Gastrocnemius medialis (tissue), 4 donors: ENCODE measurements at regions not wholly inside any gene's neighbourhood (a gene's known extent, or its start where the extent isn't known, plus 50 kb on each side); places are given as distances from the start of the nearest gene placed in this dataset.

Experiments
- ATAC-seq, 2 donors: fragments of 150-250 bp; one replicate each; pipeline ENCODE4 v1.9.1; 2016
- DNase-seq, 2 donors: peaks; one replicate each; pipeline ENCODE4 v3.0.0-alpha.2; 2019
- H3K27ac ChIP-seq, 4 donors: fragments of 200-600 bp; sonication (generic); 1 replicate in 1 of 4; 2 replicates in 3 of 4; pipeline ENCODE4 v1.5.1; 2016 to 2018; ENCODE audit warnings: mild to moderate bottlenecking in 2 of 4, moderate library complexity in 1 of 4
- H3K27me3 ChIP-seq, 3 donors: fragments of 200-600 bp; sonication (generic) in 2 of 3; 1 replicate in 1 of 3; 2 replicates in 2 of 3; pipeline versions ENCODE4 v1.5.1 to v1.6.0; 2016 to 2019; ENCODE audit warnings: mild to moderate bottlenecking in 1 of 3, moderate library complexity in 1 of 3
- H3K36me3 ChIP-seq, 2 donors: fragments of 200-600 bp; sonication (generic) in 1 of 2; one replicate each; pipeline ENCODE4 v1.5.1; 2017 to 2018
- H3K4me1 ChIP-seq, 2 donors: fragments of 200-600 bp; sonication (generic) in 1 of 2; one replicate each; pipeline ENCODE4 v1.5.1; 2016 to 2017; ENCODE audit warnings: mild to moderate bottlenecking in 2 of 2
- H3K4me3 ChIP-seq, 4 donors: fragments of 200-600 bp; sonication (generic) in 3 of 4; 1 replicate in 1 of 4; 2 replicates in 3 of 4; pipeline ENCODE4 v1.5.1; 2016 to 2019; ENCODE audit warnings: mild to moderate bottlenecking in 2 of 4
- H3K9me3 ChIP-seq, 3 donors: fragments of 200-600 bp; sonication (generic) in 2 of 3; 1 replicate in 1 of 3; 2 replicates in 2 of 3; pipeline ENCODE4 v1.5.1; 2016 to 2019
- CTCF ChIP-seq, 5 experiments: fragments of 450-650 bp in 3 of 5; fragments of 200-600 bp in 2 of 5; sonication (generic) in 2 of 5; IDR thresholded peaks in 4 of 5; conservative IDR thresholded peaks in 1 of 5; 1 replicate in 4 of 5; 2 replicates in 1 of 5; pipeline ENCODE4 v1.5.1; 2016 to 2019; ENCODE audit warnings: antibody characterized with exemption in 5 of 5, mild to moderate bottlenecking in 3 of 5, moderate library complexity in 3 of 5
- POLR2A ChIP-seq, 2 donors: fragments of 450-650 bp; IDR thresholded peaks; one replicate each; pipeline ENCODE4 v1.6.1; 2017; ENCODE audit warnings: antibody characterized with exemption in 2 of 2, mild to moderate bottlenecking in 2 of 2, moderate library complexity in 2 of 2
- in situ Hi-C, 4 donors: fragments of 200-750 bp; cut with MboI; loops; one replicate each; pipeline versions ENCODE4 v1.15.0 to v1.8.0; 2017; ENCODE audit warnings: low sequenced_read_pairs in 4 of 4
- intact Hi-C: fragments of 100-400 bp; cut with DNase I; formaldehyde crosslinking; loops from one replicate; pipeline ENCODE4 v1.15.1; 2023; ENCODE audit warnings: low total_unique reads

- H3K36me3 ChIP-seq: no peaks in the 10 kb centered on the region
- DNase-seq (no peak), ATAC-seq (no peak)
- H3K27ac ChIP-seq: no peak overlapping the region
- H3K27me3 ChIP-seq: no peaks in the 10 kb centered on the region
- in situ Hi-C loops: no loop called here
- no peaks in the 10 kb centered on the region for H3K4me1 ChIP-seq
- intact Hi-C loops: no loop called here
- TF ChIP-seq CTCF (IDR thresholded peaks at IDR 0.05 in 4 of 5, conservative IDR thresholded peaks at IDR 0.05 in 1 of 5) (no peak), POLR2A (IDR thresholded peaks at IDR 0.05) (no peak)
- no peaks in the 10 kb centered on the region for H3K9me3 ChIP-seq
- no peak overlapping the region for H3K4me3 ChIP-seq
These were observed 288.4 kb downstream of the MTRR start for GRCh38 chr5:8157320-8157822.

DNA sequence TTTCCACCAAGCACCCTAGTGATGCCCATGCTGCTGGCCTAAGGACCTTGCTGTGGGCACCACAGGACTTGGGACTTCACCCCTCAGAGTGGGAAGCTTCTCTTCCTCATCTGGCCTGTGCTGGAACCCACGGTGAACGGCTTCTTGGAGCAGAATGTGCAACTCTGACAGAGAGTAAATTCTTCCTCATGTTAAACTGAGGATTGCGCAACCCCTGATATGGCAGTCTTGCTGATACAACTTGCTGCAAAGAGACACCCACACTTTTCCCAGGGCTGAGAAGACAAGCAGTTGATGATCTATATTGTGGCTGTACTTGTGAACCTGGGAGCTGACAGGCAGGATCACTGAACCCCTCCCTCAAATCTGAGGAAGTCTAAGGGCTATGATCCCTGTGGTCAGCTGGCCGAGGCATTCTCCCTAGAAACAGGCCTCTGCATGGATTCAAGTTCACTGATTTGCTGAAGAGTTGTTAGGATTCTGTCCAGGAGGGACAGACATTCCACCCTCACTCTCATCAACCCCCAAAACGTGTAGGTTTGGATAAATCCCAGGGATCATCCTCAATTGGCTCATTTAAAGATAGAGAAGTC lies 307.2 kb downstream of the MTRR start:
- intact Hi-C loops (no loop called here), in situ Hi-C loops (no loop called here)
- TF ChIP-seq CTCF (IDR thresholded peaks at IDR 0.05 in 4 of 5, conservative IDR thresholded peaks at IDR 0.05 in 1 of 5): no peak
- TF ChIP-seq POLR2A (IDR thresholded peaks at IDR 0.05): no peak
- Histone ChIP-seq H3K36me3 (no peaks in the 10 kb centered on the region), H3K27me3 (no peaks in the 10 kb centered on the region), H3K4me1 (no peaks in the 10 kb centered on the region), H3K9me3 (no peaks in the 10 kb centered on the region), H3K27ac (no peak overlapping the region), H3K4me3 (no peak overlapping the region)
- ATAC-seq (no peak), DNase-seq (no peak)

DNA sequence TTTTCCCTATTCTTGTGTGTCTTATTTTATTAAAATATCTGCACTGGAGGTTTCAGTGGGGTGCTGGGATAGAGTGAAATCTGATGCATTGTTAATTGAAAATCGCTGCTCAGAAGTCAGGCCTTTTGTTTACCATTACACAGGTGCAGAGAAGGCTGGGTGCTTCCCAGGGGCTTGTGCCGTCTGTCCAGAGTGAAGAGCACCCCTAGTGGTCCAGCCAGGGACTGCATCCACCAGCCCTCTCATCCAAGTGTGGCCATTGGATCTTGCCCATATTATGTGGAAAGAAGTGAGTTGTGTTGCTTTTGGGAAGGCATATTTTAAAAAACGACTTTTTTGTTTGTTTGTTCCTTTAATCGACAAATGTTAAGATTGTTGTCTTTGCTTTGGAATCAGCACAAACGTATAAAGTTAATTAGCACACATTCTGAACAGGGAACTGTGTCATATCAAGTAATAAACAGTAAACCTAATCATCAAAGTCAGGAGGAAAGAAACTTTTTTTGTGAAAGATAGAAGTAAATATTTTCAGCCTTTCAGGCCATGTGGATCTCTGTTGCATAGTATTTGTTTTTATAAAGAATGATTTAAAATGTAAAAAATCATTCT lies 315.6 kb downstream of the MTRR start:
- TF ChIP-seq CTCF (IDR thresholded peaks at IDR 0.05 in 4 of 5, conservative IDR thresholded peaks at IDR 0.05 in 1 of 5): peak in 2 of 5 experiments; percentile 30 to 54
- no peak for TF ChIP-seq POLR2A (IDR thresholded peaks at IDR 0.05)
- in situ Hi-C loops (no loop called here), intact Hi-C loops (no loop called here)
- Histone ChIP-seq H3K27ac (no peak overlapping the region), H3K27me3 (no peaks in the 10 kb centered on the region), H3K4me1 (no peaks in the 10 kb centered on the region), H3K9me3 (no peaks in the 10 kb centered on the region), H3K36me3 (no peaks in the 10 kb centered on the region), H3K4me3 (no peak overlapping the region)
- ATAC-seq (no peak), DNase-seq (no peak)

GRCh38 chr5:8185852-8186251 lies 316.9 kb downstream of the MTRR start:
- no peak for ATAC-seq
- in situ Hi-C loops: no loop called here
- no peak for DNase-seq

More at GRCh38 chr5:8185852-8186251, 316.9 kb downstream of the MTRR start:
- Histone ChIP-seq H3K27me3 (no peaks in the 10 kb centered on the region), H3K27ac (no peak overlapping the region), H3K4me1 (no peaks in the 10 kb centered on the region), H3K4me3 (no peak overlapping the region), H3K9me3 (no peaks in the 10 kb centered on the region), H3K36me3 (no peaks in the 10 kb centered on the region)
- intact Hi-C loops: no loop called here
- TF ChIP-seq CTCF (IDR thresholded peaks at IDR 0.05 in 4 of 5, conservative IDR thresholded peaks at IDR 0.05 in 1 of 5) (no peak), POLR2A (IDR thresholded peaks at IDR 0.05) (no peak)
